ENCODE measurements at regions not wholly inside any gene's neighbourhood (a gene's known extent, or its start where the extent isn't known, plus 50 kb on each side); places are given as distances from the start of the nearest gene placed in this dataset.

GRCh38 chr1:195019385-195019784 is 1588.9 kb downstream of the KCNT2 start:
- no peaks in the 10 kb centered on the region for H3K9me3 ChIP-seq (ENCODE audit: control insufficient read depth, insufficient read depth, low read length)

GRCh38 chr1:195012995-195013394 is 1595.2 kb downstream of the KCNT2 start:
- Histone ChIP-seq H3K9ac (ENCODE audit: low read depth, low read length) (no peak overlapping the region), H3K36me3 (ENCODE audit: control insufficient read depth, insufficient read depth, low read length) (no peaks in the 10 kb centered on the region), H3K4me3 (ENCODE audit: low read depth, low read length) (no peak overlapping the region), H3K27me3 (ENCODE audit: control insufficient read depth, insufficient read depth, low read length) (no peaks in the 10 kb centered on the region), H3K9me3 (ENCODE audit: control insufficient read depth, insufficient read depth, low read length) (peaks cover 3% of the 10 kb centered on the region), H3K4me1 (ENCODE audit: control insufficient read depth, insufficient read depth, low read length) (peaks cover 4% of the 10 kb centered on the region)

More at GRCh38 chr1:195019385-195019784, 1588.9 kb downstream of the KCNT2 start:
- no peaks in the 10 kb centered on the region for H3K36me3 ChIP-seq (ENCODE audit: control insufficient read depth, insufficient read depth, low read length)
- no peak overlapping the region for H3K9ac ChIP-seq (ENCODE audit: low read depth, low read length)
- H3K4me1 ChIP-seq (ENCODE audit: control insufficient read depth, insufficient read depth, low read length), result no peaks in the 10 kb centered on the region
- H3K4me3 ChIP-seq (ENCODE audit: low read depth, low read length), result no peak overlapping the region
- no peaks in the 10 kb centered on the region for H3K27me3 ChIP-seq (ENCODE audit: control insufficient read depth, insufficient read depth, low read length)

GRCh38 chr1:195005338-195005737 is 1602.9 kb downstream of the KCNT2 start:
- H3K4me1 ChIP-seq (ENCODE audit: control insufficient read depth, insufficient read depth, low read length), result peaks cover 5% of the 10 kb centered on the region
- no peak overlapping the region for H3K9ac ChIP-seq (ENCODE audit: low read depth, low read length)
- H3K36me3 ChIP-seq (ENCODE audit: control insufficient read depth, insufficient read depth, low read length), result no peaks in the 10 kb centered on the region
- H3K9me3 ChIP-seq (ENCODE audit: control insufficient read depth, insufficient read depth, low read length), result no peaks in the 10 kb centered on the region
- no peaks in the 10 kb centered on the region for H3K27me3 ChIP-seq (ENCODE audit: control insufficient read depth, insufficient read depth, low read length)
- no peak overlapping the region for H3K4me3 ChIP-seq (ENCODE audit: low read depth, low read length)

- H3K27me3 ChIP-seq (ENCODE audit: control insufficient read depth, insufficient read depth, low read length), result no peaks in the 10 kb centered on the region
- no peak overlapping the region for H3K9ac ChIP-seq (ENCODE audit: low read depth, low read length)
- H3K4me1 ChIP-seq (ENCODE audit: control insufficient read depth, insufficient read depth, low read length), result no peaks in the 10 kb centered on the region
- no peaks in the 10 kb centered on the region for H3K9me3 ChIP-seq (ENCODE audit: control insufficient read depth, insufficient read depth, low read length)
- no peaks in the 10 kb centered on the region for H3K36me3 ChIP-seq (ENCODE audit: control insufficient read depth, insufficient read depth, low read length)
- H3K4me3 ChIP-seq (ENCODE audit: low read depth, low read length), result no peak overlapping the region
Measured at GRCh38 chr1:194990483-194990882, 1617.8 kb downstream of the KCNT2 start.

- Histone ChIP-seq H3K9ac (ENCODE audit: low read depth, low read length) (no peak overlapping the region), H3K9me3 (ENCODE audit: control insufficient read depth, insufficient read depth, low read length) (no peaks in the 10 kb centered on the region), H3K36me3 (ENCODE audit: control insufficient read depth, insufficient read depth, low read length) (no peaks in the 10 kb centered on the region), H3K4me1 (ENCODE audit: control insufficient read depth, insufficient read depth, low read length) (no peaks in the 10 kb centered on the region), H3K4me3 (ENCODE audit: low read depth, low read length) (no peak overlapping the region), H3K27me3 (ENCODE audit: control insufficient read depth, insufficient read depth, low read length) (no peaks in the 10 kb centered on the region)
Measured at GRCh38 chr1:194975913-194976312, 1632.3 kb downstream of the KCNT2 start.

- Histone ChIP-seq H3K4me3 (ENCODE audit: low read depth, low read length) (no peak overlapping the region), H3K27me3 (ENCODE audit: control insufficient read depth, insufficient read depth, low read length) (no peaks in the 10 kb centered on the region), H3K9ac (ENCODE audit: low read depth, low read length) (no peak overlapping the region), H3K36me3 (ENCODE audit: control insufficient read depth, insufficient read depth, low read length) (no peaks in the 10 kb centered on the region), H3K9me3 (ENCODE audit: control insufficient read depth, insufficient read depth, low read length) (no peaks in the 10 kb centered on the region), H3K4me1 (ENCODE audit: control insufficient read depth, insufficient read depth, low read length) (no peaks in the 10 kb centered on the region)
Measured at GRCh38 chr1:194968916-194969315, 1639.3 kb downstream of the KCNT2 start.

- Histone ChIP-seq H3K4me3 (ENCODE audit: low read depth, low read length) (no peak overlapping the region), H3K9ac (ENCODE audit: low read depth, low read length) (no peak overlapping the region), H3K36me3 (ENCODE audit: control insufficient read depth, insufficient read depth, low read length) (no peaks in the 10 kb centered on the region), H3K9me3 (ENCODE audit: control insufficient read depth, insufficient read depth, low read length) (no peaks in the 10 kb centered on the region), H3K4me1 (ENCODE audit: control insufficient read depth, insufficient read depth, low read length) (no peaks in the 10 kb centered on the region), H3K27me3 (ENCODE audit: control insufficient read depth, insufficient read depth, low read length) (no peaks in the 10 kb centered on the region)
Measured at GRCh38 chr1:194959795-194960194, 1648.4 kb downstream of the KCNT2 start.

- Histone ChIP-seq H3K36me3 (ENCODE audit: control insufficient read depth, insufficient read depth, low read length) (no peaks in the 10 kb centered on the region), H3K4me3 (ENCODE audit: low read depth, low read length) (no peak overlapping the region), H3K4me1 (ENCODE audit: control insufficient read depth, insufficient read depth, low read length) (no peaks in the 10 kb centered on the region), H3K9ac (ENCODE audit: low read depth, low read length) (no peak overlapping the region), H3K27me3 (ENCODE audit: control insufficient read depth, insufficient read depth, low read length) (no peaks in the 10 kb centered on the region), H3K9me3 (ENCODE audit: control insufficient read depth, insufficient read depth, low read length) (no peaks in the 10 kb centered on the region)
Measured at GRCh38 chr1:194952171-194952570, 1656.1 kb downstream of the KCNT2 start.

- Histone ChIP-seq H3K9ac (ENCODE audit: low read depth, low read length) (no peak overlapping the region), H3K27me3 (ENCODE audit: control insufficient read depth, insufficient read depth, low read length) (no peaks in the 10 kb centered on the region), H3K36me3 (ENCODE audit: control insufficient read depth, insufficient read depth, low read length) (no peaks in the 10 kb centered on the region), H3K9me3 (ENCODE audit: control insufficient read depth, insufficient read depth, low read length) (no peaks in the 10 kb centered on the region), H3K4me3 (ENCODE audit: low read depth, low read length) (no peak overlapping the region), H3K4me1 (ENCODE audit: control insufficient read depth, insufficient read depth, low read length) (no peaks in the 10 kb centered on the region)
Measured at GRCh38 chr1:194950584-194950983, 1657.7 kb downstream of the KCNT2 start.

- no peaks in the 10 kb centered on the region for H3K9me3 ChIP-seq (ENCODE audit: control insufficient read depth, insufficient read depth, low read length)
Measured at GRCh38 chr1:194940336-194941030, 1667.8 kb downstream of the KCNT2 start.

GRCh38 chr1:194935864-194936263 is 1672.4 kb downstream of the KCNT2 start:
- no peaks in the 10 kb centered on the region for H3K36me3 ChIP-seq (ENCODE audit: control insufficient read depth, insufficient read depth, low read length)
- H3K9ac ChIP-seq (ENCODE audit: low read depth, low read length), result no peak overlapping the region
- no peaks in the 10 kb centered on the region for H3K27me3 ChIP-seq (ENCODE audit: control insufficient read depth, insufficient read depth, low read length)
- no peaks in the 10 kb centered on the region for H3K9me3 ChIP-seq (ENCODE audit: control insufficient read depth, insufficient read depth, low read length)
- no peak overlapping the region for H3K4me3 ChIP-seq (ENCODE audit: low read depth, low read length)
- no peaks in the 10 kb centered on the region for H3K4me1 ChIP-seq (ENCODE audit: control insufficient read depth, insufficient read depth, low read length)

More at GRCh38 chr1:194940336-194941030, 1667.8 kb downstream of the KCNT2 start:
- H3K36me3 ChIP-seq (ENCODE audit: control insufficient read depth, insufficient read depth, low read length), result no peaks in the 10 kb centered on the region
- no peak overlapping the region for H3K9ac ChIP-seq (ENCODE audit: low read depth, low read length)
- H3K4me3 ChIP-seq (ENCODE audit: low read depth, low read length), result no peak overlapping the region
- H3K27me3 ChIP-seq (ENCODE audit: control insufficient read depth, insufficient read depth, low read length), result no peaks in the 10 kb centered on the region
- no peaks in the 10 kb centered on the region for H3K4me1 ChIP-seq (ENCODE audit: control insufficient read depth, insufficient read depth, low read length)

- Histone ChIP-seq H3K9ac (ENCODE audit: low read depth, low read length) (no peak overlapping the region), H3K27me3 (ENCODE audit: control insufficient read depth, insufficient read depth, low read length) (no peaks in the 10 kb centered on the region), H3K36me3 (ENCODE audit: control insufficient read depth, insufficient read depth, low read length) (no peaks in the 10 kb centered on the region), H3K9me3 (ENCODE audit: control insufficient read depth, insufficient read depth, low read length) (no peaks in the 10 kb centered on the region), H3K4me1 (ENCODE audit: control insufficient read depth, insufficient read depth, low read length) (no peaks in the 10 kb centered on the region), H3K4me3 (ENCODE audit: low read depth, low read length) (no peak overlapping the region)
Measured at GRCh38 chr1:194931166-194931565, 1677.1 kb downstream of the KCNT2 start.

Data from iPS-15b (cell line).